Mucosa of descending colon (tissue), 3 donors: ENCODE measurements at regions not wholly inside any gene's neighbourhood (a gene's known extent, or its start where the extent isn't known, plus 50 kb on each side); places are given as distances from the start of the nearest gene placed in this dataset.

ENCODE experiments used
- ATAC-seq: fragments of 200-7000 bp; cut with Tn5 transposase; one replicate; pipeline ENCODE4 v1.9.1; 2020; ENCODE audit warnings: mild to moderate bottlenecking, moderate library complexity
- DNase-seq, 3 donors: peaks; one replicate each; pipeline ENCODE4 v3.0.0-alpha.2; 2020
- H3K36me3 ChIP-seq: fragments of 200-600 bp; one replicate; pipeline ENCODE4 v1.8.0; 2021; ENCODE audit warnings: low read depth, mild to moderate bottlenecking
- H3K4me1 ChIP-seq: fragments of 200-600 bp; one replicate; pipeline ENCODE4 v1.8.0; 2021; ENCODE audit warnings: low read depth, mild to moderate bottlenecking
- H3K4me3 ChIP-seq: fragments of 200-600 bp; one replicate; pipeline ENCODE4 v1.8.0; 2021; ENCODE audit warnings: mild to moderate bottlenecking
- H3K9me3 ChIP-seq: fragments of 200-600 bp; one replicate; pipeline ENCODE4 v1.8.0; 2021; ENCODE audit warnings: mild to moderate bottlenecking
- intact Hi-C, 2 donors: fragments of 100-400 bp; cut with DNase I in 1 of 2; cut with micrococcal nuclease in 1 of 2; formaldehyde crosslinking; loops; one replicate each; pipeline versions ENCODE4 v1.11.0 to v1.11.1; 2022; cut with DNase I, micrococcal nuclease
- TF ChIP-seq, protein P1 (sequence below): fragments of 200-600 bp; IDR thresholded peaks from one replicate; pipeline ENCODE4 v1.8.0; 2022; ENCODE audit warnings: antibody characterized with exemption, mild to moderate bottlenecking
- donor health status: DM: no; HTN: no; CAD: no; lungs with moderate emphysema.
- donor health status: DM: no; HTN: no; CAD: no.
- donor health status: DM: no; HTN: yes; CAD: no.

DNA sequence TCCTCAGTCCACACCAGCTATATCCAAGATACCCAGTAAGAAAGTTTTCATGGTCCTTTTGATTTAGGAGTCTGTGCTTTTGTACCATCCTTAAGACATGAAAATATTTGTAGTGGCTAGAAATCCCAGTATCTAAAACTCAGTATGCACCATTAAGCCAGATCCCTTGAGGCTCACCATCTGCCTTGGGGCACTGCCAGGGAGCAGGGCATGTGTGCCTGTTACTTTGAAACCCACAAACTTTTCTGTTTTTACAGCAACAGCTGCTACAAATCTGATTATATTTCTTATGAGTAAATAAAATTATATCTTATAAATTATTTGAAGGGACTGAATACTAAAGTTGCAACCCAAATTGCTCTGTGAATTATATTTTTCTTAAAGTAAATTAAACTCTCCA is 290.5 kb upstream of the MANEA start:
- TF ChIP-seq, protein P1, sequence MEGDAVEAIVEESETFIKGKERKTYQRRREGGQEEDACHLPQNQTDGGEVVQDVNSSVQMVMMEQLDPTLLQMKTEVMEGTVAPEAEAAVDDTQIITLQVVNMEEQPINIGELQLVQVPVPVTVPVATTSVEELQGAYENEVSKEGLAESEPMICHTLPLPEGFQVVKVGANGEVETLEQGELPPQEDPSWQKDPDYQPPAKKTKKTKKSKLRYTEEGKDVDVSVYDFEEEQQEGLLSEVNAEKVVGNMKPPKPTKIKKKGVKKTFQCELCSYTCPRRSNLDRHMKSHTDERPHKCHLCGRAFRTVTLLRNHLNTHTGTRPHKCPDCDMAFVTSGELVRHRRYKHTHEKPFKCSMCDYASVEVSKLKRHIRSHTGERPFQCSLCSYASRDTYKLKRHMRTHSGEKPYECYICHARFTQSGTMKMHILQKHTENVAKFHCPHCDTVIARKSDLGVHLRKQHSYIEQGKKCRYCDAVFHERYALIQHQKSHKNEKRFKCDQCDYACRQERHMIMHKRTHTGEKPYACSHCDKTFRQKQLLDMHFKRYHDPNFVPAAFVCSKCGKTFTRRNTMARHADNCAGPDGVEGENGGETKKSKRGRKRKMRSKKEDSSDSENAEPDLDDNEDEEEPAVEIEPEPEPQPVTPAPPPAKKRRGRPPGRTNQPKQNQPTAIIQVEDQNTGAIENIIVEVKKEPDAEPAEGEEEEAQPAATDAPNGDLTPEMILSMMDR = no peak
- Histone ChIP-seq H3K9me3 (no peaks in the 10 kb centered on the region), H3K4me1 (no peaks in the 10 kb centered on the region), H3K4me3 (no peak overlapping the region), H3K36me3 (no peaks in the 10 kb centered on the region)
- intact Hi-C loops = no loop called here
- DNase-seq = no peak
- ATAC-seq = no peak

DNA sequence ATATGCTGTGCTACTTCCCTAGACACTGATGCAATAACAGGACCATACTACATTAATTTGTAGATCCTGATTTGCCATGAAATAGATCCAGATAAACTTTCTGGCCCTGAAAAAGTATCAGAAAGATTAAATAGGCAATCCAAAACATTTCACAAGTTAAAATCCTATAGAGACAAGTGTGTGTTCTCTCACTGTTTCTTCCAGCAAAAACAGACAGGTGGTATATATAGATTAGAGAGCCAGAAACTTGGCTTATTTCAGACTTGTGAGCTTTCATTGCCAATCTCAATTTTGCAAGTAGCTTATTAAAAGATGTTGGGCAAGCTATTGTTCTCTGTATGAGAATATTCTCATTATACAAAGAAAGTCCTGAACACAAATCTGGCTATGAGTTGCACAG is 289.1 kb upstream of the MANEA start:
- no peak for DNase-seq
- H3K4me1 ChIP-seq = no peaks in the 10 kb centered on the region
- intact Hi-C loops = no loop called here
- no peak for ATAC-seq
- TF ChIP-seq, protein P1 = no peak
- no peaks in the 10 kb centered on the region for H3K36me3 ChIP-seq
- no peaks in the 10 kb centered on the region for H3K9me3 ChIP-seq
- no peak overlapping the region for H3K4me3 ChIP-seq

DNA sequence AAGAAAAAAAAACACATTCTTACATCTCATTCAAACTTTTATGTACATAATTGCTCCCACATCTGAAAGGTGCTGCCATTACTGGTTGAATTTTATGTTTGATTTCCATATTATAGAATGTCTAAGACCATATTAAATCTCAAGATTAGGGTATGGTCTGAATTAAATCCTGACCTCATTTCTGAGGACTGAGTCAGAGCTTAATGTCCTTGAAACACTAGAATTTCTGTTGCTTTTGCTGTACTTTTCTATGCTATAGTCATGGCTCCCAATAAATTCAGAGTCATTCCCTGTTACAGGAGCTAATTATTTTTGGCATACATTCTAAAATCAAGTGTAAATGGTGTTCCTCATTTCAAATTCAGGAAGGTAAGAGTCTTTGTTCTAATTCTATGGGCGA is 285.3 kb upstream of the MANEA start:
- no peaks in the 10 kb centered on the region for H3K9me3 ChIP-seq
- ATAC-seq (no peak), DNase-seq (no peak)
- no peaks in the 10 kb centered on the region for H3K4me1 ChIP-seq
- intact Hi-C loops = no loop called here
- no peak overlapping the region for H3K4me3 ChIP-seq
- TF ChIP-seq, protein P1 = no peak
- no peaks in the 10 kb centered on the region for H3K36me3 ChIP-seq

DNA sequence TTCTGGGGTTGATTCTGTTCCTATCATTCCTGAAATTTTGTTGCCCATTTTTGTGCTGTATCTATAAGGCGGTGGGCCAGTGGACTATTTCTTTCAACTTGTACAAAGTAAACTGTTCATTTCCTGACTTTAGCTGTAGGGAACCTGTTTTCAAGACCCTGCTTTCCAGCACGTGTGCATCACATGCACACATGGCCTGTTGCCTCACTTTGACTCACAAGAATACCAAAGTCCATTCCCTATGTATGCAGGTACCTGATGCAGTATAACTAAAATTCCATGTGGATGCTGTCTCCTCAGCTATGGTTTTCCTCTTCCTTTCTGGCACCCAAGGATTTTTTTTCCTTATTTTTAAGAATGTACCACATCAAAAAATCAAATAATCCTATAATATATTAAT is 284.1 kb upstream of the MANEA start:
- DNase-seq (no peak), ATAC-seq (no peak)
- no peak overlapping the region for H3K4me3 ChIP-seq
- H3K36me3 ChIP-seq = no peaks in the 10 kb centered on the region
- no peaks in the 10 kb centered on the region for H3K9me3 ChIP-seq
- TF ChIP-seq, protein P1 = no peak
- intact Hi-C loops = no loop called here
- H3K4me1 ChIP-seq = no peaks in the 10 kb centered on the region

DNA sequence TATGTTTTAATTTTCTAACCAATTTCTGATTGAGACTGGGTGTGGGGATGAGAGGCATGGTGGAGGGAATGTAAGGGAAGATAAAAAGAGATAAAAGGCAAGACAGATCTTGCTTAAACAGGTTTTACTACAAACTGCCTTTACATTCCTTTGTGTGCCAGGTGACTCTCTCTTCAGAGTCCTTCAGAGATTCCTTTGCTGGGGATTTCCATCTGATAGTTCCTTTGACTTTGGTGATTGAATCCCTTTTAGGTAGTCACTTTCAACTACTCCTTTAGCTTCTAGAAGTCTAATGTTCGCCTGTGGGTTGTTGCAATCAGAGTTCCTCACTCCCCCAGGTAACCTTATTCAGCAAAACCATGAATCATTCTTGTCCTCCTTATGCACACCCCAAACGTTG is 283.3 kb upstream of the MANEA start:
- no peak overlapping the region for H3K4me3 ChIP-seq
- ATAC-seq (no peak), DNase-seq (no peak)
- TF ChIP-seq, protein P1 = no peak
- intact Hi-C loops = no loop called here
- H3K36me3 ChIP-seq = no peaks in the 10 kb centered on the region
- no peaks in the 10 kb centered on the region for H3K4me1 ChIP-seq
- H3K9me3 ChIP-seq = no peaks in the 10 kb centered on the region

DNA sequence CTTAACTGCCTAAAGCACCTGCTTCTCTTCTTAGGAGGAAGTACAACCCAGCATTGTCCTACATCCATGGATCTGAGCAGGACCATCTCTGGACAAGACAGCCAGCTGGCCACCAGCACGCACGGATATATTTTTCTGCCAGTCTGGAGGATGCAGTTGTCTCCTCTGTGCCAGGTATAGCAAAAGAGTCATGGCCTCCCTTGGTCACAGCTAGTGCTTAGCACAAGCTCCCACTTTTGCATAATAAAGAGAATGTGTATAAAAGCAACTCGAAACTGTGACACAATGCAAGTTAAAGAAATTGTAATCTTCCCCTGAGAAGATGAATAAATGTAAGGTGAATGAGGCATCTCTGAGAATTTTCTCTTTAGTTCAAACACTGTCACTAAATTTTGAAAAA is 267.8 kb upstream of the MANEA start:
- DNase-seq = no peak
- Histone ChIP-seq H3K36me3 (no peaks in the 10 kb centered on the region), H3K4me3 (no peak overlapping the region), H3K9me3 (no peaks in the 10 kb centered on the region), H3K4me1 (no peaks in the 10 kb centered on the region)
- TF ChIP-seq, protein P1 = no peak
- intact Hi-C loops = no loop called here
- no peak for ATAC-seq
